Urinary bladder (tissue), 3 donors: ENCODE measurements at regions not wholly inside any gene's neighbourhood (a gene's known extent, or its start where the extent isn't known, plus 50 kb on each side); places are given as distances from the start of the nearest gene placed in this dataset.
A peak's percentile ranks its signal among the peaks of the same experiment; 100 is the strongest.
"Not testable (repeated sequence)": the region's sequence is repeated elsewhere in the genome, so short reads cannot be mapped to it uniquely, and the experiment has no call there.

Experiments
- DNase-seq: peaks from one replicate; pipeline ENCODE4 v3.0.0-alpha.2; 2015; ENCODE audit errors: extremely low spot score
- H3K27ac ChIP-seq: one replicate; pipeline ENCODE4 v1.5.1; 2013; ENCODE audit warnings: low read depth, mild to moderate bottlenecking, moderate library complexity
- H3K36me3 ChIP-seq: one replicate; pipeline ENCODE4 v1.6.1; 2013; ENCODE audit warnings: mild to moderate bottlenecking, moderate library complexity; ENCODE audit not compliant: insufficient read depth
- H3K4me1 ChIP-seq: one replicate; pipeline ENCODE4 v1.6.1; 2013; ENCODE audit warnings: mild to moderate bottlenecking, moderate library complexity; ENCODE audit not compliant: insufficient read depth
- H3K4me3 ChIP-seq: one replicate; pipeline ENCODE4 v1.5.1; 2013; ENCODE audit warnings: low read depth, low read length
- WGBS: extraction: QIAGEN DNeasy Blood & Tissue Kit; methylation state at CpG from one replicate; pipeline ENCODE4 v1.1.7; 2013; 5-methylcytosine and 5-hydroxymethylcytosine counted together
- donor health status: healthy with polysubstance abuse.
- donor health status: healthy.

GRCh38 chr6:33507261-33507660, 52.9 kb downstream of the ZBTB9 start:
- H3K4me3 ChIP-seq = no peak overlapping the region

GRCh38 chr6:33508935-33509926, 54.9 kb downstream of the ZBTB9 start:
- DNase-seq = peak; percentile 48
- no peak overlapping the region for H3K4me3 ChIP-seq
- WGBS = 21% methylated on average over 16 of the region's 16 CpGs
- no peak overlapping the region for H3K27ac ChIP-seq
- no peaks in the 10 kb centered on the region for H3K36me3 ChIP-seq
- no peaks in the 10 kb centered on the region for H3K4me1 ChIP-seq

More at GRCh38 chr6:33507261-33507660, 52.9 kb downstream of the ZBTB9 start:
- Histone ChIP-seq H3K4me1 (no peaks in the 10 kb centered on the region), H3K27ac (no peak overlapping the region), H3K36me3 (no peaks in the 10 kb centered on the region)
- 89% methylated on average over 3 of the region's 3 CpGs for whole genome bisulfite sequencing
- DNase-seq = no peak

GRCh38 chr6:33513213-33513612, 58.8 kb downstream of the ZBTB9 start:
- H3K27ac ChIP-seq = no peak overlapping the region
- no peaks in the 10 kb centered on the region for H3K36me3 ChIP-seq
- no peak overlapping the region for H3K4me3 ChIP-seq
- peaks cover 1% of the 10 kb centered on the region for H3K4me1 ChIP-seq
- WGBS = 85% methylated on average over 1 of the region's 1 CpG
- DNase-seq = no peak

- WGBS = 49% methylated on average over 4 of the region's 4 CpGs
Measured at GRCh38 chr6:33516726-33517125, 62.4 kb downstream of the ZBTB9 start.

GRCh38 chr6:33520636-33521488, 59.2 kb downstream of the BAK1 start:
- H3K4me1 ChIP-seq, H3K36me3 ChIP-seq, H3K4me3 ChIP-seq, DNase-seq, H3K27ac ChIP-seq: not testable (repeated sequence)
- 81% methylated on average over 10 of the region's 10 CpGs for WGBS

More at GRCh38 chr6:33516726-33517125, 62.4 kb downstream of the ZBTB9 start:
- Histone ChIP-seq H3K27ac (no peak overlapping the region), H3K4me3 (no peak overlapping the region), H3K36me3 (no peaks in the 10 kb centered on the region), H3K4me1 (peaks cover 1% of the 10 kb centered on the region)
- no peak for DNase-seq

GRCh38 chr6:33521489-33522091, 58.5 kb downstream of the BAK1 start:
- DNase-seq = no peak
- Histone ChIP-seq H3K27ac (no peak overlapping the region), H3K4me3 (no peak overlapping the region), H3K36me3 (no peaks in the 10 kb centered on the region), H3K4me1 (no peaks in the 10 kb centered on the region)
- 87% methylated on average over 47 of the region's 47 CpGs for WGBS
